ENCODE measurements at regions not wholly inside any gene's neighbourhood (a gene's known extent, or its start where the extent isn't known, plus 50 kb on each side); places are given as distances from the start of the nearest gene placed in this dataset.

GRCh38 chr5:90171466-90171865 is 238.1 kb downstream of the CETN3 start:
- TF ChIP-seq POLR2A (IDR thresholded peaks at IDR 0.05) (no peak), CTCF (IDR thresholded peaks at IDR 0.05 in 8 of 11, conservative IDR thresholded peaks at IDR 0.05 in 3 of 11) (no peak), POLR2AphosphoS5 (IDR thresholded peaks at IDR 0.05) (no peak)

Measured in spleen (tissue), 7 donors.